ENCODE measurements at regions not wholly inside any gene's neighbourhood (a gene's known extent, or its start where the extent isn't known, plus 50 kb on each side); places are given as distances from the start of the nearest gene placed in this dataset.

- Mint-ChIP-seq H3K36me3 (ENCODE audit: insufficient read depth) (no peaks in the 10 kb centered on the region), H3K4me3 (ENCODE audit: low read depth) (no peak overlapping the region), H3K27me3 (peaks cover 20% of the 10 kb centered on the region), H3K4me1 (ENCODE audit: low read depth) (no peaks in the 10 kb centered on the region), H3K9me3 (ENCODE audit: low read depth) (peaks cover 13% of the 10 kb centered on the region), H3K27ac (no peak overlapping the region)
- DNase-seq (ENCODE audit: low spot score, unreplicated experiment) = no peak
- no peak for TF ChIP-seq CTCF (IDR thresholded peaks at IDR 0.05; ENCODE audit: unreplicated experiment)
Measured at GRCh38 chr16:9270941-9271340, 179.5 kb downstream of the HAPSTR1 start.

GRCh38 chr16:9271841-9272240, 180.4 kb downstream of the HAPSTR1 start:
- no peak for TF ChIP-seq CTCF (IDR thresholded peaks at IDR 0.05; ENCODE audit: unreplicated experiment)
- Mint-ChIP-seq H3K27me3 (peaks cover 20% of the 10 kb centered on the region), H3K27ac (no peak overlapping the region), H3K4me3 (ENCODE audit: low read depth) (no peak overlapping the region), H3K36me3 (ENCODE audit: insufficient read depth) (no peaks in the 10 kb centered on the region), H3K4me1 (ENCODE audit: low read depth) (no peaks in the 10 kb centered on the region), H3K9me3 (ENCODE audit: low read depth) (peaks cover 9% of the 10 kb centered on the region)
- DNase-seq (ENCODE audit: low spot score, unreplicated experiment) = no peak

- Mint-ChIP-seq H3K36me3 (ENCODE audit: insufficient read depth) (no peaks in the 10 kb centered on the region), H3K27ac (no peak overlapping the region), H3K27me3 (peaks cover 11% of the 10 kb centered on the region), H3K4me3 (ENCODE audit: low read depth) (no peak overlapping the region), H3K4me1 (ENCODE audit: low read depth) (no peaks in the 10 kb centered on the region), H3K9me3 (ENCODE audit: low read depth) (peaks cover 5% of the 10 kb centered on the region)
- no peak for TF ChIP-seq CTCF (IDR thresholded peaks at IDR 0.05; ENCODE audit: unreplicated experiment)
- DNase-seq (ENCODE audit: low spot score, unreplicated experiment) = no peak
Measured at GRCh38 chr16:9275377-9275776, 183.9 kb downstream of the HAPSTR1 start.

- H3K27me3 Mint-ChIP-seq = peaks cover 11% of the 10 kb centered on the region
- no peak overlapping the region for H3K27ac Mint-ChIP-seq
- TF ChIP-seq CTCF (IDR thresholded peaks at IDR 0.05; ENCODE audit: unreplicated experiment) = no peak
- H3K9me3 Mint-ChIP-seq (ENCODE audit: low read depth) = peaks cover 4% of the 10 kb centered on the region
- DNase-seq (ENCODE audit: low spot score, unreplicated experiment) = no peak
- no peak overlapping the region for H3K4me3 Mint-ChIP-seq (ENCODE audit: low read depth)
- H3K36me3 Mint-ChIP-seq (ENCODE audit: insufficient read depth) = no peaks in the 10 kb centered on the region
- H3K4me1 Mint-ChIP-seq (ENCODE audit: low read depth) = no peaks in the 10 kb centered on the region
Measured at GRCh38 chr16:9275816-9276354, 184.4 kb downstream of the HAPSTR1 start.

GRCh38 chr16:9279291-9280068, 188.0 kb downstream of the HAPSTR1 start:
- no peaks in the 10 kb centered on the region for H3K9me3 Mint-ChIP-seq (ENCODE audit: low read depth)
- H3K4me1 Mint-ChIP-seq (ENCODE audit: low read depth) = no peaks in the 10 kb centered on the region
- no peak for DNase-seq (ENCODE audit: low spot score, unreplicated experiment)
- no peak for TF ChIP-seq CTCF (IDR thresholded peaks at IDR 0.05; ENCODE audit: unreplicated experiment)
- H3K36me3 Mint-ChIP-seq (ENCODE audit: insufficient read depth) = no peaks in the 10 kb centered on the region
- H3K4me3 Mint-ChIP-seq (ENCODE audit: low read depth) = no peak overlapping the region
- no peak overlapping the region for H3K27ac Mint-ChIP-seq
- peaks cover 4% of the 10 kb centered on the region for H3K27me3 Mint-ChIP-seq
